ENCODE measurements at regions not wholly inside any gene's neighbourhood (a gene's known extent, or its start where the extent isn't known, plus 50 kb on each side); places are given as distances from the start of the nearest gene placed in this dataset.

DNA sequence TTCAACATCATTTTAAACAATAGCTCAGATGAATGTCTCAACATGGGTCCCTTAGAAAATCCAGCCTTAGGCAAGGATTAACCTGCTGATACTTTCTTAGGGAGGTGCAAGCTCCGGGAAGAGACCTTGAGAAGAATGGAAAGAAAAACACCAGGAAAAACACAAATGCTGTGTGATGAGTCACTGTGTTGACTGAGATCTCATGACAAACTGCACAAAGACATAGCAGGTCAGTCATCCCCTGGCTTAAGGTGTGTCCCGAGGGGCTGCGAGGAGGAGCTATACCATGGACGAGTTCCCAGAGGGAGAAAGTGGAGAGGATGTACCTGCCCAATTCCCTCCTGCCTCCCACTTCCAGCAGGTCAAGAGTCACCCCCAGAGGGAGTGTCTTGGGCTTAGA is 98.0 kb downstream of the TEX36 start:
- H3K27ac ChIP-seq (ENCODE audit: low read depth, low read length) = no peak overlapping the region
- H3K4me1 ChIP-seq (ENCODE audit: control insufficient read depth in 1 of 2, insufficient read depth in 2 of 2, low read length in 2 of 2) = peaks cover 0 to 6% of the 10 kb centered on the region in 2 experiments; a peak in 1 of 4 replicates
- no TSS peak for BruUV-seq (replicated peaks)
- no peaks in the 10 kb centered on the region for H3K9me2 ChIP-seq (ENCODE audit: insufficient read depth)
- no peak overlapping the region for H3K4me2 ChIP-seq (ENCODE audit: low read length)
- no peaks in the 10 kb centered on the region for H3K79me2 ChIP-seq (ENCODE audit: insufficient read depth, low read length)
- RAD21 ChIA-PET (ENCODE audit: low non-redundant PET in 1 of 2, low total read pairs in 2 of 2, uncharacterized antibody in 2 of 2, unreplicated experiment in 2 of 2) = no interaction called here
- POLR2A ChIA-PET = interaction anchor here (1.6 kb wide), 1 partner anchor 8 kb away, joined by 5 read pairs; no protein-coding TSS in a partner anchor
- no peak overlapping the region for H3K4me3 ChIP-seq (replicated peaks in 1 of 2; ENCODE audit: low read depth in 1 of 2, low read length in 2 of 2)
- no peak for DNase-seq (ENCODE audit: low read depth, low spot score)
- peak overlapping the region; percentile 24 for H2AFZ ChIP-seq (ENCODE audit: low read depth, low read length, poor library complexity, severe bottlenecking)
- H4K20me1 ChIP-seq (ENCODE audit: insufficient read depth) = no peaks in the 10 kb centered on the region
- CTCF ChIA-PET = no interaction called here
- ATAC-seq = no peak
- intact Hi-C loops (cut with micrococcal nuclease) = no loop called here
- no peaks in the 10 kb centered on the region for H3K9me3 ChIP-seq (ENCODE audit: control insufficient read depth in 1 of 2, insufficient read depth in 1 of 2, low read depth in 1 of 2, low read length in 2 of 2)
- H3K9ac ChIP-seq (ENCODE audit: low read length) = no peak overlapping the region
- no peaks in the 10 kb centered on the region for H3K27me3 ChIP-seq (ENCODE audit: insufficient read depth, low read length)
- TF ChIP-seq JUND (IDR thresholded peaks at IDR 0.05) = peak; percentile 41
- TF ChIP-seq CEBPB (IDR thresholded peaks at IDR 0.05; ENCODE audit: low read depth) = no peak
- peak; percentile 41; the same call in 1 of the 2 replicates for TF ChIP-seq FOSL1 (IDR thresholded peaks at IDR 0.05; ENCODE audit: low read depth)
- no peaks in the 10 kb centered on the region for H3K36me3 ChIP-seq (ENCODE audit: control insufficient read depth in 1 of 2, insufficient read depth in 2 of 2, low read length in 2 of 2)

DNA sequence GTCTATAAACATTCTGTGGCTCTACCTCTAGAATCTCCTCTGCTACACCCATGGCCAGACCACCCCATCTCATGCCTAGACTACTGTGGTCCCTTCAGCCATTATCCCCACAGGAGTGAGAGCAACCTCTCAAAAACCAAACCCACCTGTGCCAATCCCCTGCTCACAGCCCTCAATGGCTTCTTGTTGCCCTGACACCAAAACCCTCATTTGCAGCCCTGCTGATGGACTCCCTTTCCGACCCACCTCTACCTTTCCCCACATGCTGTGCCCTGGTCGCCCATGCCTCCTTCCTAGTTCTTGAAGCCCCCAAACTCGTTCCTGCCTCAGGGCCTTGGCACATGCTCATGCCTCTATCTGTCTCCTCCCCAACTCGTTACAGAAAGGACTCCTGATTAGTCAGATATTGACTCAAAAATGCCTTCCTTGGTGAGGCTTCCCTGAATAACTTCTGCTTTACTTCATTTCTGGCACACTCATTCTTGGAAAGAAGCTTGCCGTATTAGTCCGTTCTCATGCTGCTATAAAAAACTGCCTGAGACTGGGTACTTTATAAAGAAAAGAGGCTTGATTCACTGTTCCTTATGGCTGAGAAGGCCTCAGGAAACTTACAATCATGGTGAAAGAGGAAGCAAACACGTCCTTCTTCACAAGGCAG is 104.2 kb downstream of the TEX36 start:
- H3K9me2 ChIP-seq (ENCODE audit: insufficient read depth) = no peaks in the 10 kb centered on the region
- DNase-seq (ENCODE audit: low read depth, low spot score) (no peak), ATAC-seq (no peak)
- H3K4me2 ChIP-seq (ENCODE audit: low read length) = no peak overlapping the region
- RAD21 ChIA-PET (ENCODE audit: low non-redundant PET in 1 of 2, low total read pairs in 2 of 2, uncharacterized antibody in 2 of 2, unreplicated experiment in 2 of 2) = no interaction called here
- H3K36me3 ChIP-seq (ENCODE audit: control insufficient read depth in 1 of 2, insufficient read depth in 2 of 2, low read length in 2 of 2) = no peaks in the 10 kb centered on the region
- no peaks in the 10 kb centered on the region for H4K20me1 ChIP-seq (ENCODE audit: insufficient read depth)
- H2AFZ ChIP-seq (ENCODE audit: low read depth, low read length, poor library complexity, severe bottlenecking) = no peak overlapping the region
- CTCF ChIA-PET = no interaction called here
- no peaks in the 10 kb centered on the region for H3K4me1 ChIP-seq (ENCODE audit: control insufficient read depth in 1 of 2, insufficient read depth in 2 of 2, low read length in 2 of 2)
- H3K79me2 ChIP-seq (ENCODE audit: insufficient read depth, low read length) = no peaks in the 10 kb centered on the region
- no peaks in the 10 kb centered on the region for H3K27me3 ChIP-seq (ENCODE audit: insufficient read depth, low read length)
- no peaks in the 10 kb centered on the region for H3K9me3 ChIP-seq (ENCODE audit: control insufficient read depth in 1 of 2, insufficient read depth in 1 of 2, low read depth in 1 of 2, low read length in 2 of 2)
- POLR2A ChIA-PET = no interaction called here
- intact Hi-C loops (cut with micrococcal nuclease) = no loop called here
- H3K9ac ChIP-seq (ENCODE audit: low read length) = no peak overlapping the region
- TF ChIP-seq POLR2AphosphoS5 (IDR thresholded peaks at IDR 0.05; ENCODE audit: low read depth, low read length) (no peak), CEBPB (IDR thresholded peaks at IDR 0.05; ENCODE audit: low read depth) (no peak), ZNF274 (IDR thresholded peaks at IDR 0.05; ENCODE audit: low read depth, low read length) (no peak), ELF1 (IDR thresholded peaks at IDR 0.05; ENCODE audit: borderline replicate concordance, low read depth) (no peak), SRF (IDR thresholded peaks at IDR 0.05; ENCODE audit: low read depth) (no peak), EZH2 (IDR thresholded peaks at IDR 0.05) (no peak), YY1 (IDR thresholded peaks at IDR 0.05; ENCODE audit: extremely low read depth, insufficient replicate concordance, low read depth, low read length) (no peak), EGR1 (IDR thresholded peaks at IDR 0.05; ENCODE audit: low read depth) (no peak), JUND (IDR thresholded peaks at IDR 0.05) (no peak), ZFX (IDR thresholded peaks at IDR 0.05) (no peak), RAD21 (IDR thresholded peaks at IDR 0.05; ENCODE audit: low read depth) (no peak)
- TF ChIP-seq, protein P1, sequence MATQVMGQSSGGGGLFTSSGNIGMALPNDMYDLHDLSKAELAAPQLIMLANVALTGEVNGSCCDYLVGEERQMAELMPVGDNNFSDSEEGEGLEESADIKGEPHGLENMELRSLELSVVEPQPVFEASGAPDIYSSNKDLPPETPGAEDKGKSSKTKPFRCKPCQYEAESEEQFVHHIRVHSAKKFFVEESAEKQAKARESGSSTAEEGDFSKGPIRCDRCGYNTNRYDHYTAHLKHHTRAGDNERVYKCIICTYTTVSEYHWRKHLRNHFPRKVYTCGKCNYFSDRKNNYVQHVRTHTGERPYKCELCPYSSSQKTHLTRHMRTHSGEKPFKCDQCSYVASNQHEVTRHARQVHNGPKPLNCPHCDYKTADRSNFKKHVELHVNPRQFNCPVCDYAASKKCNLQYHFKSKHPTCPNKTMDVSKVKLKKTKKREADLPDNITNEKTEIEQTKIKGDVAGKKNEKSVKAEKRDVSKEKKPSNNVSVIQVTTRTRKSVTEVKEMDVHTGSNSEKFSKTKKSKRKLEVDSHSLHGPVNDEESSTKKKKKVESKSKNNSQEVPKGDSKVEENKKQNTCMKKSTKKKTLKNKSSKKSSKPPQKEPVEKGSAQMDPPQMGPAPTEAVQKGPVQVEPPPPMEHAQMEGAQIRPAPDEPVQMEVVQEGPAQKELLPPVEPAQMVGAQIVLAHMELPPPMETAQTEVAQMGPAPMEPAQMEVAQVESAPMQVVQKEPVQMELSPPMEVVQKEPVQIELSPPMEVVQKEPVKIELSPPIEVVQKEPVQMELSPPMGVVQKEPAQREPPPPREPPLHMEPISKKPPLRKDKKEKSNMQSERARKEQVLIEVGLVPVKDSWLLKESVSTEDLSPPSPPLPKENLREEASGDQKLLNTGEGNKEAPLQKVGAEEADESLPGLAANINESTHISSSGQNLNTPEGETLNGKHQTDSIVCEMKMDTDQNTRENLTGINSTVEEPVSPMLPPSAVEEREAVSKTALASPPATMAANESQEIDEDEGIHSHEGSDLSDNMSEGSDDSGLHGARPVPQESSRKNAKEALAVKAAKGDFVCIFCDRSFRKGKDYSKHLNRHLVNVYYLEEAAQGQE (IDR thresholded peaks at IDR 0.05; ENCODE audit: low read depth) = no peak
- TF ChIP-seq, protein P2, sequence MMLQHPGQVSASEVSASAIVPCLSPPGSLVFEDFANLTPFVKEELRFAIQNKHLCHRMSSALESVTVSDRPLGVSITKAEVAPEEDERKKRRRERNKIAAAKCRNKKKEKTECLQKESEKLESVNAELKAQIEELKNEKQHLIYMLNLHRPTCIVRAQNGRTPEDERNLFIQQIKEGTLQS (IDR thresholded peaks at IDR 0.05) = no peak
- TF ChIP-seq, protein P3, sequence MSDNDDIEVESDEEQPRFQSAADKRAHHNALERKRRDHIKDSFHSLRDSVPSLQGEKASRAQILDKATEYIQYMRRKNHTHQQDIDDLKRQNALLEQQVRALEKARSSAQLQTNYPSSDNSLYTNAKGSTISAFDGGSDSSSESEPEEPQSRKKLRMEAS (IDR thresholded peaks at IDR 0.05) = no peak
- no TSS peak for BruUV-seq (replicated peaks)
- H3K4me3 ChIP-seq (replicated peaks in 1 of 2; ENCODE audit: low read depth in 1 of 2, low read length in 2 of 2) = no peak overlapping the region
- no peak overlapping the region for H3K27ac ChIP-seq (ENCODE audit: low read depth, low read length)

All from HCT116 (cell line).